GM12865 (cell line): ENCODE measurements at regions not wholly inside any gene's neighbourhood (a gene's known extent, or its start where the extent isn't known, plus 50 kb on each side); places are given as distances from the start of the nearest gene placed in this dataset.

Experiments
- DNase-seq: peaks from one replicate; pipeline ENCODE4 v3.0.0; 2010; ENCODE audit warnings: low read depth
- H3K4me3 ChIP-seq: 2 replicates; pipeline ENCODE4 v1.5.1; 2011; ENCODE audit warnings: mild to moderate bottlenecking, low read depth, low read length, control low read depth
- TF ChIP-seq, protein P1 (sequence below): IDR thresholded peaks from 2 replicates; pipeline ENCODE4 v1.5.1; 2011; ENCODE audit warnings: low read length, control low read depth, low read depth, inconsistent platforms; ENCODE audit not compliant: insufficient read depth; ENCODE audit errors: missing control alignments

DNA sequence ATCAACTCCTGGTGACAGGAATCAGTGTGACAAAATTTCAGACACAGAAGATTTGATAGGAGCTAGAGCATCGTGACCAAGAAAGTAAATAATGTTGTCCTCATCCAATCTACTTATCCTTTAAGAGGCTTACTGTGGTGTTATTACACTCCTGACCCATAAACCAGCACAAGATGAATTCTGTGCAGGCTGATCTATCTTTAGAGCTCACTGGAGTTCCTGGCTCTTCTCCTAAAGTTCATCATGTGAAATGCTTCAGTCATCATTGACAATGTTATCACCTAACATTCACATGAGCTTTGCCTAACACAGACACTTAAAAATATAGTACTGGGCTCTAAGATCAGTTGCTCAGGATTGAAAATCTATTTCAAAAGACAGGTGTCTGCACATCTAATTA lies 271.0 kb upstream of the HSF2 start:
- no peak for DNase-seq
- TF ChIP-seq, protein P1, sequence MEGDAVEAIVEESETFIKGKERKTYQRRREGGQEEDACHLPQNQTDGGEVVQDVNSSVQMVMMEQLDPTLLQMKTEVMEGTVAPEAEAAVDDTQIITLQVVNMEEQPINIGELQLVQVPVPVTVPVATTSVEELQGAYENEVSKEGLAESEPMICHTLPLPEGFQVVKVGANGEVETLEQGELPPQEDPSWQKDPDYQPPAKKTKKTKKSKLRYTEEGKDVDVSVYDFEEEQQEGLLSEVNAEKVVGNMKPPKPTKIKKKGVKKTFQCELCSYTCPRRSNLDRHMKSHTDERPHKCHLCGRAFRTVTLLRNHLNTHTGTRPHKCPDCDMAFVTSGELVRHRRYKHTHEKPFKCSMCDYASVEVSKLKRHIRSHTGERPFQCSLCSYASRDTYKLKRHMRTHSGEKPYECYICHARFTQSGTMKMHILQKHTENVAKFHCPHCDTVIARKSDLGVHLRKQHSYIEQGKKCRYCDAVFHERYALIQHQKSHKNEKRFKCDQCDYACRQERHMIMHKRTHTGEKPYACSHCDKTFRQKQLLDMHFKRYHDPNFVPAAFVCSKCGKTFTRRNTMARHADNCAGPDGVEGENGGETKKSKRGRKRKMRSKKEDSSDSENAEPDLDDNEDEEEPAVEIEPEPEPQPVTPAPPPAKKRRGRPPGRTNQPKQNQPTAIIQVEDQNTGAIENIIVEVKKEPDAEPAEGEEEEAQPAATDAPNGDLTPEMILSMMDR, result no peak
- no peak overlapping the region for H3K4me3 ChIP-seq

- no peak for DNase-seq
- H3K4me3 ChIP-seq, result no peak overlapping the region
- TF ChIP-seq, protein P1, result no peak
These were observed 270.0 kb upstream of the HSF2 start for GRCh38 chr6:122129313-122130025.

DNA sequence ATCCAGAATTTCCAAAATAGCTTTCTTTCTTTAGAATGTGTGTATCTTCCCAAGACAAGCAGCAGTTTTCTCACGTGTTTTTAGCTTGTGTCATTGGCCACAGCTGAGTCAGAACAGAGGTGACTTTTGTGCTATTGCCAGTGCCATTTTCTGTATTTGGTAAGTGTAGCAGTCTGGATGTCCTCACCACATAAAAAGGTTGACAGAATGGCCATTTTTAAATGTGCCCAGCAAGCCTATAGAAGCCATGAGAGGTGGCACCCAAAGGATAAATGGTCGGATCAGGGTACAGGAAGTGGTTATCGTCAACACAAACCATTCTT lies 269.5 kb upstream of the HSF2 start:
- H3K4me3 ChIP-seq, result no peak overlapping the region
- TF ChIP-seq, protein P1, result no peak
- no peak for DNase-seq

GRCh38 chr6:122130518-122130917 lies 268.9 kb upstream of the HSF2 start:
- TF ChIP-seq, protein P1, result no peak

GRCh38 chr6:122136386-122136785 lies 263.1 kb upstream of the HSF2 start:
- no peak overlapping the region for H3K4me3 ChIP-seq

More at GRCh38 chr6:122130518-122130917, 268.9 kb upstream of the HSF2 start:
- no peak overlapping the region for H3K4me3 ChIP-seq
- DNase-seq, result no peak

GRCh38 chr6:122140031-122140430 lies 259.4 kb upstream of the HSF2 start:
- no peak overlapping the region for H3K4me3 ChIP-seq
- no peak for DNase-seq
- TF ChIP-seq, protein P1, result no peak

More at GRCh38 chr6:122136386-122136785, 263.1 kb upstream of the HSF2 start:
- TF ChIP-seq, protein P1, result no peak
- no peak for DNase-seq

DNA sequence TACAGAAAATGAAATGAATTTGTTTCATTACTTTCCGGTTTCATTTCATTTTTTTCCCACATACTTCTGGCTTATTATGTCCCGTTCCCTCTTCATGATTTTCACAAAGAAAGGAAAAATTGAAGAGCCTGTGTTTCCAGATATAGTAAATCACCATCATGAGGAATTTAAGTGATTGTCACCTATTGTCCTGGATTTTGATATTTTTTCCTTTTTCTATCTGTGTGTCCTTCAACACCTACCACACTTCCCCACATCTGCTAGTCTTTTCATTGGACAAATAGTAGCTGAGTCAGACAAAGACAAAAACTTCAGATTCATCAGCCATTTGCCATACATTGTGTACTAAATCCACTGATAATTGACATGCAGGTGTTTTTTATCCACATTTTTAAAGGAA lies 258.2 kb upstream of the HSF2 start:
- no peak overlapping the region for H3K4me3 ChIP-seq
- TF ChIP-seq, protein P1, result no peak
- DNase-seq, result no peak
